Sigmoid colon (tissue), 6 donors: ENCODE measurements at regions not wholly inside any gene's neighbourhood (a gene's known extent, or its start where the extent isn't known, plus 50 kb on each side); places are given as distances from the start of the nearest gene placed in this dataset.

ENCODE experiments used
- DNase-seq: peaks from one replicate; pipeline ENCODE4 v3.0.0-alpha.2; 2019
- H3K27ac ChIP-seq, 4 donors: fragments of 200-600 bp; sonication (generic); one replicate each; pipeline ENCODE4 v1.5.1; 2016 to 2019; ENCODE audit warnings: mild to moderate bottlenecking in 1 of 4
- H3K27me3 ChIP-seq, 3 donors: fragments of 200-600 bp; sonication (generic); one replicate each; pipeline ENCODE4 v1.5.1; 2019; ENCODE audit warnings: mild to moderate bottlenecking in 1 of 3
- H3K36me3 ChIP-seq, 4 donors: fragments of 200-600 bp; sonication (generic); one replicate each; pipeline ENCODE4 v1.5.1; 2016 to 2019
- H3K4me1 ChIP-seq, 4 donors: fragments of 200-600 bp; sonication (generic); one replicate each; pipeline ENCODE4 v1.5.1; 2017 to 2019
- H3K4me3 ChIP-seq, 4 donors: fragments of 200-600 bp; sonication (generic); one replicate each; pipeline ENCODE4 v1.5.1; 2017 to 2019; ENCODE audit warnings: mild to moderate bottlenecking in 2 of 4, moderate library complexity in 1 of 4
- H3K9me3 ChIP-seq, 4 donors: fragments of 200-600 bp in 3 of 4; sonication (generic) in 3 of 4; one replicate each; pipeline versions ENCODE4 v1.5.1 to v1.6.1; 2013 to 2019
- CTCF ChIP-seq, 4 experiments: fragments of 450-650 bp in 3 of 4; fragments of 200-600 bp in 1 of 4; IDR thresholded peaks; one replicate each; pipeline ENCODE4 v1.5.1; 2016 to 2019; ENCODE audit warnings: antibody characterized with exemption in 4 of 4, mild to moderate bottlenecking in 3 of 4, moderate library complexity in 2 of 4
- EP300 ChIP-seq, 4 donors: sonication (generic); formaldehyde crosslinking; IDR thresholded peaks; one replicate each; pipeline ENCODE4 v1.6.1; 2017; ENCODE audit warnings: antibody characterized with exemption in 4 of 4
- POLR2A ChIP-seq, 2 donors: fragments of 450-650 bp; IDR thresholded peaks; one replicate each; pipeline ENCODE4 v1.6.1; 2016; ENCODE audit warnings: antibody characterized with exemption in 2 of 2, mild to moderate bottlenecking in 2 of 2, moderate library complexity in 2 of 2
- POLR2AphosphoS5 ChIP-seq, 4 donors: sonication (generic); formaldehyde crosslinking; IDR thresholded peaks; one replicate each; pipeline ENCODE4 v1.6.1; 2017; ENCODE audit warnings: antibody characterized with exemption in 4 of 4
- WGBS, 2 donors: extraction: QIAGEN DNeasy Blood & Tissue Kit; methylation state at CpG; one replicate each; pipeline ENCODE4 v1.1.7; 2013; 5-methylcytosine and 5-hydroxymethylcytosine counted together
- intact Hi-C: fragments of 100-400 bp; cut with DNase I; formaldehyde crosslinking; loops from one replicate; pipeline ENCODE4 v1.15.1; 2023
- donor health status: healthy with polysubstance abuse.
- donor health status: healthy.

- no peak overlapping the region for H3K4me3 ChIP-seq
- H3K4me1 ChIP-seq: no peaks in the 10 kb centered on the region
- H3K27ac ChIP-seq: no peak overlapping the region
- H3K9me3 ChIP-seq: no peaks in the 10 kb centered on the region
- intact Hi-C loops: no loop called here
- TF ChIP-seq EP300 (IDR thresholded peaks at IDR 0.05) (no peak), CTCF (IDR thresholded peaks at IDR 0.05) (no peak), POLR2A (IDR thresholded peaks at IDR 0.05) (no peak), POLR2AphosphoS5 (IDR thresholded peaks at IDR 0.05) (no peak)
- 92 to 97% methylated on average over 1 of the region's 1 CpG for WGBS, 2 donors
- DNase-seq: no peak
- H3K36me3 ChIP-seq: no peaks in the 10 kb centered on the region
- no peaks in the 10 kb centered on the region for H3K27me3 ChIP-seq
These were observed 272.7 kb upstream of the TRPC7 start for GRCh38 chr5:136638084-136638483.

DNA sequence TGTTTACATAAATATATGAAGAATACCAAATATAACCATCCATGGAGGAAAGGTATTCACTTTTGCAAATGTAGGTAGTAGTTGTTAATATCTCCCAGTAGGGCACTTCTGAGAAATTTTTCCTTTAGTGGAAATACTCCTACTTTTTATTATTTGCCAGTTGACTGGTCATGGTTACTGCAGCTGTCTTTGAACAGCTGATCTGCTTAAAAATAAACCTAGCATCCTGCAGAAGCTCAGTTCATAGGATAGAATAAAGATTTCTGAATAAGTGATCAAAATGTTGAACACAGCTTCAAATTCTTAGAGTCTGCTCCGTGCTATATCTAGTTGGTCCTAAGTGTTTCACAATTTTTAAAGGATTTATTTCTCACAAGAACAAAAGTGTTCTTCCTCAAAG, 270.7 kb upstream of the TRPC7 start:
- intact Hi-C loops: no loop called here
- no peak for TF ChIP-seq POLR2AphosphoS5 (IDR thresholded peaks at IDR 0.05)
- TF ChIP-seq EP300 (IDR thresholded peaks at IDR 0.05): no peak
- TF ChIP-seq CTCF (IDR thresholded peaks at IDR 0.05): no peak
- TF ChIP-seq POLR2A (IDR thresholded peaks at IDR 0.05): no peak
- H3K27me3 ChIP-seq: no peaks in the 10 kb centered on the region
- no peak for DNase-seq
- no peaks in the 10 kb centered on the region for H3K9me3 ChIP-seq
- H3K27ac ChIP-seq: no peak overlapping the region
- H3K36me3 ChIP-seq: no peaks in the 10 kb centered on the region
- 91 to 96% methylated on average over 1 of the region's 1 CpG for WGBS, 2 donors
- H3K4me1 ChIP-seq: no peaks in the 10 kb centered on the region
- no peak overlapping the region for H3K4me3 ChIP-seq

DNA sequence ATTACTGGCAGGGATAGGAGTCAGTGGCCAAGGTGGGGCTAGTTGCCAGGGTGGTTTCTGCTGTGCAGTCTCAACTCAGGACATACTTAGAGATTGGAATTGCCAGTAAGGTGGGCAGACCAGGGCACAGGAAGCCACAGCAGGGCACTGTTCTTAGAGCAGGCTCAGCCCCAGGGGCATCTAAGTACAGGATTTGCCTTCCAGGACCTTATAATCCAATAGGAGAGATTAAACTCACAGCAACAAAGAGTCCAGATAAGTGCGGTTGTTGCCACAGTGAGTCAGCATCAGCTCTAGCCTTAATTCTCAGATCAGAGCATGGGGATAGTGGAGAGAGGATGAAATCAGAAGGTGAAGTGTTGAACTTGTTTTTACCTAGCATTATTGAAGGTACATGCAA, 265.8 kb upstream of the TRPC7 start:
- H3K36me3 ChIP-seq: no peaks in the 10 kb centered on the region
- intact Hi-C loops: no loop called here
- TF ChIP-seq POLR2A (IDR thresholded peaks at IDR 0.05) (no peak), CTCF (IDR thresholded peaks at IDR 0.05) (no peak), POLR2AphosphoS5 (IDR thresholded peaks at IDR 0.05) (no peak), EP300 (IDR thresholded peaks at IDR 0.05) (no peak)
- H3K27ac ChIP-seq: no peak overlapping the region
- no peak for DNase-seq
- no peaks in the 10 kb centered on the region for H3K9me3 ChIP-seq
- H3K27me3 ChIP-seq: no peaks in the 10 kb centered on the region
- no peak overlapping the region for H3K4me3 ChIP-seq
- no peaks in the 10 kb centered on the region for H3K4me1 ChIP-seq
- WGBS, 2 donors: 71 to 81% methylated on average over 1 of the region's 1 CpG

- TF ChIP-seq POLR2AphosphoS5 (IDR thresholded peaks at IDR 0.05) (no peak), POLR2A (IDR thresholded peaks at IDR 0.05) (no peak), EP300 (IDR thresholded peaks at IDR 0.05) (no peak)
- WGBS, 2 donors: 77 to 78% methylated on average over 10 of the region's 10 CpGs
These were observed 263.9 kb upstream of the TRPC7 start for GRCh38 chr5:136629125-136629792.

GRCh38 chr5:136626531-136626930, 261.2 kb upstream of the TRPC7 start:
- H3K27ac ChIP-seq: no peak overlapping the region
- no peaks in the 10 kb centered on the region for H3K9me3 ChIP-seq
- intact Hi-C loops: no loop called here
- H3K27me3 ChIP-seq: no peaks in the 10 kb centered on the region
- no peak overlapping the region for H3K4me3 ChIP-seq
- no peaks in the 10 kb centered on the region for H3K4me1 ChIP-seq
- H3K36me3 ChIP-seq: no peaks in the 10 kb centered on the region
- no peak for DNase-seq
- WGBS, 2 donors: 89 to 91% methylated on average over 2 of the region's 2 CpGs
- TF ChIP-seq POLR2AphosphoS5 (IDR thresholded peaks at IDR 0.05): no peak
- no peak for TF ChIP-seq EP300 (IDR thresholded peaks at IDR 0.05)
- TF ChIP-seq POLR2A (IDR thresholded peaks at IDR 0.05): no peak
- TF ChIP-seq CTCF (IDR thresholded peaks at IDR 0.05): no peak

More at GRCh38 chr5:136629125-136629792, 263.9 kb upstream of the TRPC7 start:
- DNase-seq: no peak
- H3K27me3 ChIP-seq: no peaks in the 10 kb centered on the region
- H3K9me3 ChIP-seq: no peaks in the 10 kb centered on the region
- H3K4me1 ChIP-seq: no peaks in the 10 kb centered on the region
- no peak overlapping the region for H3K27ac ChIP-seq
- no peak overlapping the region for H3K4me3 ChIP-seq
- intact Hi-C loops: no loop called here
- no peaks in the 10 kb centered on the region for H3K36me3 ChIP-seq
